PC-9 (cell line): ENCODE measurements at regions not wholly inside any gene's neighbourhood (a gene's known extent, or its start where the extent isn't known, plus 50 kb on each side); places are given as distances from the start of the nearest gene placed in this dataset.
"Not testable (repeated sequence)": the region's sequence is repeated elsewhere in the genome, so short reads cannot be mapped to it uniquely, and the experiment has no call there.

Experiments
- BruUV-seq: library from RNA; stranded (reverse); fragments of 400-500 nt; replicated peaks from 2 replicates; lab custom pipeline; 2021; lab: Mats Ljungman, UMichigan
- CTCF ChIA-PET: fragments of 300-600 bp; sonication (Branson Sonifier 250); formaldehyde crosslinking; loops from one replicate; lab custom pipeline; 2022; ENCODE audit warnings: antibody characterized with exemption; lab: Charles Lee
- POLR2A ChIA-PET: fragments of 300-600 bp; sonication (Branson Sonifier 250); formaldehyde crosslinking; loops from one replicate; lab custom pipeline; 2022; ENCODE audit warnings: antibody characterized with exemption; ENCODE audit not compliant: unreplicated experiment; lab: Charles Lee
- DNase-seq, 2 experiments: peaks; one replicate each; pipeline versions ENCODE4 v3.0.0 to v3.0.0-alpha.2; 2015 to 2022; ENCODE audit warnings: mixed read lengths in 1 of 2
- H2AFZ ChIP-seq: fragments of 200-600 bp; sonication (generic); 2 replicates; pipeline ENCODE4 v1.8.1; 2017; ENCODE audit warnings: antibody characterized with exemption
- H3F3A ChIP-seq: fragments of 200-600 bp; sonication (generic); 2 replicates; pipeline ENCODE4 v1.8.1; 2017; ENCODE audit warnings: antibody characterized with exemption, mild to moderate bottlenecking, low read depth; ENCODE audit not compliant: insufficient read depth
- H3K27ac ChIP-seq: fragments of 200-600 bp; sonication (generic); 2 replicates; pipeline ENCODE4 v1.6.1; 2016; ENCODE audit warnings: mixed run types
- H3K27me3 ChIP-seq: fragments of 200-600 bp; sonication (generic); 2 replicates; pipeline ENCODE4 v1.6.1; 2016; ENCODE audit warnings: low read depth, mixed run types; ENCODE audit not compliant: insufficient read depth
- H3K36me3 ChIP-seq: fragments of 200-600 bp; sonication (generic); 2 replicates; pipeline ENCODE4 v1.6.1; 2016; ENCODE audit warnings: low read depth, mixed run types
- H3K4me1 ChIP-seq: fragments of 200-600 bp; sonication (generic); replicated peaks from 2 replicates; pipeline ENCODE4 v1.6.1; 2016; ENCODE audit warnings: mixed run types; ENCODE audit not compliant: insufficient read depth
- H3K4me2 ChIP-seq: fragments of 200-600 bp; sonication (generic); 2 replicates; pipeline ENCODE4 v1.6.1; 2017; ENCODE audit warnings: mixed run types
- H3K4me3 ChIP-seq: fragments of 200-600 bp; sonication (generic); 2 replicates; pipeline ENCODE4 v1.6.1; 2016; ENCODE audit warnings: mixed run types
- H3K79me2 ChIP-seq: fragments of 200-600 bp; sonication (generic); 2 replicates; pipeline ENCODE4 v1.6.1; 2017; ENCODE audit warnings: low read depth, mixed run types
- H3K9me2 ChIP-seq: fragments of 200-600 bp; sonication (generic); 2 replicates; pipeline ENCODE4 v1.8.1; 2017; ENCODE audit warnings: mild to moderate bottlenecking; ENCODE audit not compliant: insufficient read depth
- H3K9me3 ChIP-seq: fragments of 200-600 bp; sonication (generic); 2 replicates; pipeline ENCODE4 v1.8.1; 2016; ENCODE audit warnings: low read depth; ENCODE audit not compliant: insufficient read depth
- H4K20me1 ChIP-seq: fragments of 200-600 bp; sonication (generic); 2 replicates; pipeline ENCODE4 v1.8.1; 2017; ENCODE audit not compliant: insufficient read depth
- EZH2 ChIP-seq: fragments of 200-600 bp; sonication (generic); IDR thresholded peaks from 2 replicates; pipeline ENCODE4 v1.8.0; 2017; ENCODE audit warnings: antibody characterized with exemption, low read depth
- intact Hi-C: fragments of 100-400 bp; cut with micrococcal nuclease; formaldehyde crosslinking; loops from one replicate; pipeline ENCODE4 v1.10.0; 2022; ENCODE audit not compliant: unreplicated experiment
- TF ChIP-seq, protein P1 (sequence below): fragments of 200-600 bp; sonication (generic); conservative IDR thresholded peaks from 2 replicates; pipeline ENCODE4 v1.6.1; 2017; ENCODE audit warnings: mixed run types, antibody characterized with exemption, mild to moderate bottlenecking, moderate library complexity

- H3K9me3 ChIP-seq = no peaks in the 10 kb centered on the region
- no TSS peak for BruUV-seq
These were observed 123.1 kb upstream of the FBXL17 start for GRCh38 chr5:108504974-108505373.

GRCh38 chr5:108503986-108504385 lies 122.1 kb upstream of the FBXL17 start:
- peaks cover 5% of the 10 kb centered on the region; the same call in 1 of the 2 replicates for H3K9me2 ChIP-seq
- ChIA-PET CTCF (no interaction called here), POLR2A (no interaction called here)
- no peaks in the 10 kb centered on the region for H4K20me1 ChIP-seq
- BruUV-seq = no TSS peak
- no peaks in the 10 kb centered on the region for H3F3A ChIP-seq
- no peak for TF ChIP-seq EZH2
- TF ChIP-seq, protein P1, sequence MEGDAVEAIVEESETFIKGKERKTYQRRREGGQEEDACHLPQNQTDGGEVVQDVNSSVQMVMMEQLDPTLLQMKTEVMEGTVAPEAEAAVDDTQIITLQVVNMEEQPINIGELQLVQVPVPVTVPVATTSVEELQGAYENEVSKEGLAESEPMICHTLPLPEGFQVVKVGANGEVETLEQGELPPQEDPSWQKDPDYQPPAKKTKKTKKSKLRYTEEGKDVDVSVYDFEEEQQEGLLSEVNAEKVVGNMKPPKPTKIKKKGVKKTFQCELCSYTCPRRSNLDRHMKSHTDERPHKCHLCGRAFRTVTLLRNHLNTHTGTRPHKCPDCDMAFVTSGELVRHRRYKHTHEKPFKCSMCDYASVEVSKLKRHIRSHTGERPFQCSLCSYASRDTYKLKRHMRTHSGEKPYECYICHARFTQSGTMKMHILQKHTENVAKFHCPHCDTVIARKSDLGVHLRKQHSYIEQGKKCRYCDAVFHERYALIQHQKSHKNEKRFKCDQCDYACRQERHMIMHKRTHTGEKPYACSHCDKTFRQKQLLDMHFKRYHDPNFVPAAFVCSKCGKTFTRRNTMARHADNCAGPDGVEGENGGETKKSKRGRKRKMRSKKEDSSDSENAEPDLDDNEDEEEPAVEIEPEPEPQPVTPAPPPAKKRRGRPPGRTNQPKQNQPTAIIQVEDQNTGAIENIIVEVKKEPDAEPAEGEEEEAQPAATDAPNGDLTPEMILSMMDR = no peak
- intact Hi-C loops = no loop called here
- H3K9me3 ChIP-seq = no peaks in the 10 kb centered on the region
- H3K27me3 ChIP-seq = no peaks in the 10 kb centered on the region
- H3K79me2 ChIP-seq = no peaks in the 10 kb centered on the region
- no peak overlapping the region for H3K4me3 ChIP-seq
- H3K4me1 ChIP-seq = no peaks in the 10 kb centered on the region
- H3K4me2 ChIP-seq = no peak overlapping the region
- no peak overlapping the region for H2AFZ ChIP-seq
- no peak for DNase-seq
- H3K27ac ChIP-seq = no peak overlapping the region
- H3K36me3 ChIP-seq = no peaks in the 10 kb centered on the region

More at GRCh38 chr5:108504974-108505373, 123.1 kb upstream of the FBXL17 start:
- Histone ChIP-seq H3F3A (no peaks in the 10 kb centered on the region), H4K20me1 (no peaks in the 10 kb centered on the region), H3K4me3 (no peak overlapping the region), H3K27me3 (no peaks in the 10 kb centered on the region), H3K9me2 (peaks cover 5% of the 10 kb centered on the region; the same call in 1 of the 2 replicates), H3K36me3 (no peaks in the 10 kb centered on the region), H3K79me2 (no peaks in the 10 kb centered on the region), H3K4me2 (no peak overlapping the region), H3K27ac (no peak overlapping the region), H3K4me1 (no peaks in the 10 kb centered on the region), H2AFZ (no peak overlapping the region)
- intact Hi-C loops = no loop called here
- CTCF ChIA-PET = no interaction called here
- DNase-seq = no peak
- POLR2A ChIA-PET = no interaction called here
- no peak for TF ChIP-seq EZH2
- TF ChIP-seq, protein P1 = no peak

DNA sequence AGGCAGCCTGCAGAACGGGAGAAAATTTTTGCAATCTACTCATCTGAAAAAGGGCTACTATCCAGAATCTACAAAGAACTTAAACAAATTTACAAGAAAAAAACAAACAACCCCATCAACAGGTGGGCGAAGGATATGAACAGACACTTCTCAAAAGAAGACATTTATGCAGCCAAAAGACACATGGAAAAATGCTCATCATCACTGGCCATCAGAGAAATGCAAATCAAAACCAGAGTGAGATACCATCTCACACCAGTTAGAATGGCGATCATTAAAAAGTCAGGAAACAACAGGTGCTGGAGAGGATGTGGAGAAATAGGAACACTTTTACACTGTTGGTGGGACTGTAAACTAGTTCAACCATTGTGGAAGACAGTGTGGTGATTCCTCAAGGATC lies 113.7 kb upstream of the FBXL17 start:
- H3K79me2 ChIP-seq, H3K36me3 ChIP-seq, BruUV-seq, H3F3A ChIP-seq, H3K4me1 ChIP-seq, intact Hi-C loops, H3K27me3 ChIP-seq, CTCF ChIA-PET, POLR2A ChIA-PET, H3K4me3 ChIP-seq, H4K20me1 ChIP-seq, H3K27ac ChIP-seq, H3K9me3 ChIP-seq, H3K4me2 ChIP-seq, H3K9me2 ChIP-seq, DNase-seq, H2AFZ ChIP-seq: not testable (repeated sequence)

DNA sequence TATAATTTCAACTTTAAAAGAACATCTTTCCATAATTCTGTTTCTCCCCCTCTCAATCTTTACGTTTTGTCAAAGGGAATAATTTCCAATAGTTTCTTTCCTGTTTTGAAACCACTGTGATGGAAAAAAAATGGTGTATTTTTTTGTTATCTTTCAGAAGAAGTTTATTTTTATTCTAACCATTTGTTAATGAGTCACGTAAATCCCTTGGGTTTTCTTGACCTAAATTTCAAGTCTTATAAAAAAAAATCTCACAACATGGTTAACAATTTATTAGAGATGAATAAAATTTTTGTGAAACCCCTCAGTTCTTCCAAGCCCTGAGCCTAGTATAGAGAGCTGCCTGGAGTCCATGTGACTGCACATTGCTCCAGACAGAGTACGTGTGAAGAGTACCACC lies 106.1 kb upstream of the FBXL17 start:
- Histone ChIP-seq H3K4me1 (no peaks in the 10 kb centered on the region), H4K20me1 (no peaks in the 10 kb centered on the region), H3K36me3 (no peaks in the 10 kb centered on the region), H3K27ac (no peak overlapping the region), H3K9me2 (no peaks in the 10 kb centered on the region), H3K4me2 (no peak overlapping the region), H3K4me3 (no peak overlapping the region), H2AFZ (no peak overlapping the region), H3K27me3 (no peaks in the 10 kb centered on the region), H3F3A (no peaks in the 10 kb centered on the region), H3K9me3 (no peaks in the 10 kb centered on the region), H3K79me2 (no peaks in the 10 kb centered on the region)
- DNase-seq = no peak
- no TSS peak for BruUV-seq
- TF ChIP-seq EZH2 = no peak
- TF ChIP-seq, protein P1 = no peak
- CTCF ChIA-PET = no interaction called here
- POLR2A ChIA-PET = no interaction called here
- intact Hi-C loops = no loop called here
